ENCODE measurements at regions not wholly inside any gene's neighbourhood (a gene's known extent, or its start where the extent isn't known, plus 50 kb on each side); places are given as distances from the start of the nearest gene placed in this dataset.
A peak's percentile ranks its signal among the peaks of the same experiment; 100 is the strongest.

DNA sequence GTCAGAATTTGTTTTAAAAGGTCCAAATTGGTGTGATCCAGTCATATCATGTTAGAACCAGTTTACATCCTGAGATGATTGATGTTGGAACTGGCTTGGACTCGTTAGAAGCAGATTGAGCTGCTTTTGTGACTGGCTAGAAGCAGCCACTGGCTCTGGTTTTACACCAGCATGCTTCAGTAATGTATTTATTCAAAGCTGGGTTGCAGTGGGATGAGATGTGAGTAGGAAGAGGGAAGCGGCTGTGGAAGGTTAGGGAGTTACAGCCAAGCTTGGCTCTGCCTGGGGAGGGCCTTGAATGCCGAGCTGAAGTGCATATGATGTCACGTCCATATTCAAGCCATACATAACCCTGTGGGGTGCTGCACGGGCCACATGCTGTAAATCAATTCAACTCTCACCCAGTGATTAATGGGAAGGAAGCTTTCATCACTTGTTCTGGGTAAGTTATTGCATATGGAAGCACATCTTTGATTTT lies 104.0 kb upstream of the SMAD3 start:
- Histone ChIP-seq H3K4me3 (ENCODE audit: extremely low read depth in 1 of 4, insufficient read depth in 2 of 4, low read depth in 3 of 4, low read length in 4 of 4) (no peak overlapping the region), H2BK120ac (replicated peaks; ENCODE audit: low read depth, low read length) (no peak overlapping the region), H2BK5ac (ENCODE audit: low read depth, low read length) (no peak overlapping the region), H3K36me3 (ENCODE audit: control insufficient read depth in 2 of 4, insufficient read depth in 4 of 4, low read length in 3 of 4) (no peaks in the 10 kb centered on the region), H3K14ac (ENCODE audit: insufficient read length) (no peak overlapping the region), H2BK12ac (ENCODE audit: low read depth, low read length) (no peak overlapping the region), H4K5ac (ENCODE audit: insufficient read length, low read depth, low read length) (no peak overlapping the region), H3K4me1 (replicated peaks in 1 of 4; ENCODE audit: control insufficient read depth in 3 of 4, insufficient read depth in 4 of 4, low read length in 3 of 4) (peaks cover 0 to 3% (median 0%) of the 10 kb centered on the region in 4 experiments; a peak in 1 of 7 replicates), H4K20me1 (replicated peaks in 1 of 2; ENCODE audit: control insufficient read depth in 1 of 2, insufficient read depth in 2 of 2, low read length in 2 of 2) (no peaks in the 10 kb centered on the region), H3K23me2 (ENCODE audit: low read depth, low read length) (no peaks in the 10 kb centered on the region), H2AFZ (ENCODE audit: low read length) (no peak overlapping the region), H3K23ac (ENCODE audit: insufficient read length) (no peak overlapping the region), H3K27me3 (replicated peaks in 1 of 4; ENCODE audit: control insufficient read depth in 3 of 4, extremely low read depth in 1 of 4, insufficient read depth in 3 of 4, low read length in 3 of 4) (no peaks in the 10 kb centered on the region), H2BK20ac (ENCODE audit: low read length) (no peak overlapping the region), H2BK15ac (ENCODE audit: low read length) (no peak overlapping the region), H4K8ac (ENCODE audit: extremely low read depth, insufficient read depth, low read length) (no peak overlapping the region), H3K18ac (ENCODE audit: extremely low read depth, low read length) (no peak overlapping the region), H3K9me3 (ENCODE audit: insufficient read depth in 2 of 2, low read depth in 1 of 2, low read length in 1 of 2) (no peaks in the 10 kb centered on the region), H2AK5ac (ENCODE audit: low read depth, low read length) (no peak overlapping the region), H3K56ac (replicated peaks; ENCODE audit: insufficient read length, low read depth, low read length) (no peak overlapping the region), H4K91ac (replicated peaks; ENCODE audit: insufficient read length, low read length) (no peak overlapping the region), H3K9ac (replicated peaks in 1 of 4; ENCODE audit: extremely low read depth in 1 of 4, low read depth in 3 of 4, low read length in 3 of 4) (no peak overlapping the region), H3K4ac (replicated peaks; ENCODE audit: insufficient read length, low read depth, low read length) (no peak overlapping the region), H3K79me1 (ENCODE audit: low read depth, low read length) (no peaks in the 10 kb centered on the region), H3K4me2 (ENCODE audit: insufficient read depth in 1 of 2, low read depth in 2 of 2, low read length in 2 of 2) (no peak overlapping the region), H3K27ac (ENCODE audit: low read depth, low read length) (no peak overlapping the region), H3K79me2 (ENCODE audit: control insufficient read depth in 1 of 2, insufficient read depth in 2 of 2, low read length in 2 of 2) (no peaks in the 10 kb centered on the region)
- FAIRE-seq = peak; percentile 42
- ChIA-PET CTCF (ENCODE audit: partially characterized antibody) (interaction anchor here (0.7 to 1.3 kb wide), 2 partner anchors 22 to 48 kb away, joined by 3 to 5 read pairs; no protein-coding TSS in a partner anchor), POLR2A (ENCODE audit: partially characterized antibody) (no interaction called here)
- TF ChIP-seq ATF2 (IDR thresholded peaks at IDR 0.05; ENCODE audit: low read length) (no peak), E2F6 (IDR thresholded peaks at IDR 0.05) (no peak), RFX5 (IDR thresholded peaks at IDR 0.05; ENCODE audit: borderline replicate concordance, low read depth, low read length) (no peak), NRF1 (IDR thresholded peaks at IDR 0.05; ENCODE audit: low read depth, low read length) (no peak), CEBPB (IDR thresholded peaks at IDR 0.05; ENCODE audit: low read depth, low read length) (no peak), HDAC6 (IDR thresholded peaks at IDR 0.05; ENCODE audit: low read depth, low read length) (no peak), TAF7 (optimal IDR thresholded peaks at IDR 0.05; ENCODE audit: borderline replicate concordance, low read depth, low read length) (no peak)
- DNase-seq (ENCODE audit: low read depth in 1 of 2, low spot score in 2 of 2) = no peak
- WGBS, 2 experiments (ENCODE audit: extremely low coverage in 1 of 2, insufficient coverage in 1 of 2, insufficient read length in 1 of 2, insufficient replicate concordance in 2 of 2, low coverage in 1 of 2, low lambda C conversion rate in 2 of 2, missing lambda C conversion rate in 1 of 2) = 77% methylated on average over 5 of the region's 5 CpGs; no CpG with 5 or more reads in 1 of the 2 experiments
